Fibroblast of the aortic adventitia (primary cell): ENCODE measurements at regions not wholly inside any gene's neighbourhood (a gene's known extent, or its start where the extent isn't known, plus 50 kb on each side); places are given as distances from the start of the nearest gene placed in this dataset.

Experiments used
- DNase-seq: peaks from one replicate; pipeline ENCODE4 v3.0.0-alpha.2; 2010; ENCODE audit warnings: low read depth
- H3K4me3 ChIP-seq: 2 replicates; pipeline ENCODE4 v1.5.1; 2011; ENCODE audit warnings: low read depth, mild to moderate bottlenecking, control low read depth, low read length, moderate library complexity
- TF ChIP-seq, protein P1 (sequence below): IDR thresholded peaks from 2 replicates; pipeline ENCODE4 v1.5.1; 2011; ENCODE audit warnings: mild to moderate bottlenecking, low read length, control low read depth, inconsistent platforms; ENCODE audit not compliant: insufficient read depth

DNA sequence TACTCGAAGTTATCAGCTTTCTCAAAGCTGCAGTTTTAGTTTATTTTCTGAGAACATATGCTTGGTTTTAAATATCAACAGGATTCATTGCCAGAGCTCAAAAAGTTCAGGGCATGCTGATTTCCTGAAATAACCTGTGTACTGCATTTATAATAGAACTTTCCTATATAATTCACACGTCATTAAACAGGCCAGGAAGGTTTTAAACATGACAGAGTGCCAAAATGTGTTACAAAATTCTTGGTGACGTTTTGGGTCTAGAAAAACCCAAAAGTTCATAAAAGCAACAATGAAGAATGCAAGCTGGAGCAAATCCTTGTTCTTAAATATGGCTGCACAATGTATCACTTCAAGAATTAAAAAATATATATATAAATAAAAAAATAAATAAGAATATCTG, 1139.1 kb downstream of the CDH11 start:
- no peak overlapping the region for H3K4me3 ChIP-seq
- TF ChIP-seq, protein P1, sequence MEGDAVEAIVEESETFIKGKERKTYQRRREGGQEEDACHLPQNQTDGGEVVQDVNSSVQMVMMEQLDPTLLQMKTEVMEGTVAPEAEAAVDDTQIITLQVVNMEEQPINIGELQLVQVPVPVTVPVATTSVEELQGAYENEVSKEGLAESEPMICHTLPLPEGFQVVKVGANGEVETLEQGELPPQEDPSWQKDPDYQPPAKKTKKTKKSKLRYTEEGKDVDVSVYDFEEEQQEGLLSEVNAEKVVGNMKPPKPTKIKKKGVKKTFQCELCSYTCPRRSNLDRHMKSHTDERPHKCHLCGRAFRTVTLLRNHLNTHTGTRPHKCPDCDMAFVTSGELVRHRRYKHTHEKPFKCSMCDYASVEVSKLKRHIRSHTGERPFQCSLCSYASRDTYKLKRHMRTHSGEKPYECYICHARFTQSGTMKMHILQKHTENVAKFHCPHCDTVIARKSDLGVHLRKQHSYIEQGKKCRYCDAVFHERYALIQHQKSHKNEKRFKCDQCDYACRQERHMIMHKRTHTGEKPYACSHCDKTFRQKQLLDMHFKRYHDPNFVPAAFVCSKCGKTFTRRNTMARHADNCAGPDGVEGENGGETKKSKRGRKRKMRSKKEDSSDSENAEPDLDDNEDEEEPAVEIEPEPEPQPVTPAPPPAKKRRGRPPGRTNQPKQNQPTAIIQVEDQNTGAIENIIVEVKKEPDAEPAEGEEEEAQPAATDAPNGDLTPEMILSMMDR, result no peak
- no peak for DNase-seq

- no peak overlapping the region for H3K4me3 ChIP-seq
- TF ChIP-seq, protein P1, result no peak
- no peak for DNase-seq
These were observed 1139.8 kb downstream of the CDH11 start for GRCh38 chr16:63982110-63982509.

- TF ChIP-seq, protein P1, result no peak
- H3K4me3 ChIP-seq, result no peak overlapping the region
- no peak for DNase-seq
These were observed 1140.2 kb downstream of the CDH11 start for GRCh38 chr16:63981639-63982038.

DNA sequence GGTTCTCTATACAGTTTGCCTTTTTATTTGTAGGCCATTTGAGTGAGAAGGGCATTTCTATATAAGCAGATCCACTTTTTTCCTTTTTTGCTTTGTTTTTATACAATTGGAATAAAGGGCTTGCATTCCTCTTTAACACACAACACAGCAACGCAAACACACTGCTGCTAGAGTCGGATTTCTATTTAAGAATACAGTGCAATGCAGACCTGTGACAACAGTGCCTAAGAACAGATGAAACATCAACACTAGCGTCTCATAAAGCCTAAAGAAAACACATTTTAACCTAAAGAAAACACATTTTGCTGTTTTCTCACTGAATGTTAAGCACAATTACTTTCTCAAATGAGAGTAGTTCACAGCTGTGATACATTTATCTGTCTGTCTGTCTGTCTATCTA, 1141.1 kb downstream of the CDH11 start:
- DNase-seq, result no peak
- H3K4me3 ChIP-seq, result no peak overlapping the region
- TF ChIP-seq, protein P1, result no peak

DNA sequence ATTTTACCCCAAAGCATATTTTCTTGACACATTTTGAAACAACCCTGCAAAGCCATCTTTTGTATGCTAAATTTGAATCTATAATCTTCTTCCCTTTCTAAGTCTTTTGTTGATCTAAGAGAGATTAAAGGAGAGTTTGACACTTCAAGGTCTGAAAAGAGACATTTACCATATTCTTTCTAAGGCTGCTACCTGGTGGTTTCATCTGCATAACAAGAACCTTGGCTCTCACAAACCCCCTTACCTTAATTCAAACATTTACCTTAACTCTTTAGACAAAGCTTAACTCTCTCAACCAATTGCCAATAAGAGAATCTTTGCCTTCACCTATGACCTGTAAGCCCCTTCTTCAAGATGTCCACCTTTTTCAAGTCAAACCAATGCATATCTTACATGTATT, 1143.6 kb downstream of the CDH11 start:
- TF ChIP-seq, protein P1, result no peak
- DNase-seq, result no peak
- H3K4me3 ChIP-seq, result no peak overlapping the region

DNA sequence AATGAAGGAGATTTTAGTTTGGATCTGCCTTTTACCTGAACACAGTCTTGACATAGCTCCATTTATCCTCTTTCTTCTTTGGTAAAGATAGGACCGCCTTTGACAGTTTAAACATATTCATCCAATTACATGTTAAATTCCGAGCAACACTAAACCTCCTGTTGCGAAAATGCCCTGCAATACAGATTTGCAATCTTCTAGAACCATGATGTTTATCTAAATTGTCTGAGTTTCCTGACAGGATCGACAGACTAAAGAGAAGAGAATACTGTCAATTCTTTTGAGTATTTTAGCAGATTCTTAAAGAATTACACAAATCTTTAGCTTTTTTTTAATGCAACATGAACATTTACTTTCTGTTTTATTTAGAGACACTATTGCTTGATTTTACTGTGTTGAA, 1145.5 kb downstream of the CDH11 start:
- DNase-seq, result no peak
- no peak overlapping the region for H3K4me3 ChIP-seq
- TF ChIP-seq, protein P1, result no peak

GRCh38 chr16:63975669-63976068, 1146.2 kb downstream of the CDH11 start:
- H3K4me3 ChIP-seq, result no peak overlapping the region
- no peak for DNase-seq
- TF ChIP-seq, protein P1, result no peak
